ENCODE measurements at regions not wholly inside any gene's neighbourhood (a gene's known extent, or its start where the extent isn't known, plus 50 kb on each side); places are given as distances from the start of the nearest gene placed in this dataset.

- no peak for TF ChIP-seq CTCF (IDR thresholded peaks at IDR 0.05)
- H2AFZ ChIP-seq: no peak overlapping the region
Measured at GRCh38 chr5:40240671-40241070, 439.0 kb upstream of the PTGER4 start.

GRCh38 chr5:40240111-40240510, 439.6 kb upstream of the PTGER4 start:
- no peak overlapping the region for H2AFZ ChIP-seq
- no peaks in the 10 kb centered on the region for H3K4me1 ChIP-seq
- TF ChIP-seq CTCF (IDR thresholded peaks at IDR 0.05): no peak
- no peak overlapping the region for H3K4me2 ChIP-seq (ENCODE audit: low read length)
- H3K9ac ChIP-seq: no peak overlapping the region
- no peaks in the 10 kb centered on the region for H3K9me3 ChIP-seq (ENCODE audit: control insufficient read depth, low read length)
- H3K4me3 ChIP-seq (ENCODE audit: low read depth, low read length): no peak overlapping the region
- no peaks in the 10 kb centered on the region for H3K79me2 ChIP-seq
- H3K27ac ChIP-seq: no peak overlapping the region
- no peaks in the 10 kb centered on the region for H3K36me3 ChIP-seq (ENCODE audit: control insufficient read depth, insufficient read depth, low read length)
- no peaks in the 10 kb centered on the region for H3K27me3 ChIP-seq (ENCODE audit: control insufficient read depth, insufficient read depth, low read length)

More at GRCh38 chr5:40240671-40241070, 439.0 kb upstream of the PTGER4 start:
- H3K27ac ChIP-seq: no peak overlapping the region
- no peaks in the 10 kb centered on the region for H3K27me3 ChIP-seq (ENCODE audit: control insufficient read depth, insufficient read depth, low read length)
- H3K9ac ChIP-seq: no peak overlapping the region
- H3K4me2 ChIP-seq (ENCODE audit: low read length): no peak overlapping the region
- no peaks in the 10 kb centered on the region for H3K9me3 ChIP-seq (ENCODE audit: control insufficient read depth, low read length)
- no peaks in the 10 kb centered on the region for H3K79me2 ChIP-seq
- H3K4me3 ChIP-seq (ENCODE audit: low read depth, low read length): no peak overlapping the region
- H3K36me3 ChIP-seq (ENCODE audit: control insufficient read depth, insufficient read depth, low read length): no peaks in the 10 kb centered on the region
- no peaks in the 10 kb centered on the region for H3K4me1 ChIP-seq

- Histone ChIP-seq H3K79me2 (no peaks in the 10 kb centered on the region), H2AFZ (no peak overlapping the region), H3K9me3 (ENCODE audit: control insufficient read depth, low read length) (no peaks in the 10 kb centered on the region), H3K4me3 (ENCODE audit: low read depth, low read length) (no peak overlapping the region), H3K4me2 (ENCODE audit: low read length) (no peak overlapping the region), H3K4me1 (no peaks in the 10 kb centered on the region), H3K27me3 (ENCODE audit: control insufficient read depth, insufficient read depth, low read length) (no peaks in the 10 kb centered on the region), H3K27ac (no peak overlapping the region), H3K36me3 (ENCODE audit: control insufficient read depth, insufficient read depth, low read length) (no peaks in the 10 kb centered on the region), H3K9ac (no peak overlapping the region)
- TF ChIP-seq CTCF (IDR thresholded peaks at IDR 0.05): no peak
Measured at GRCh38 chr5:40238066-40238745, 441.5 kb upstream of the PTGER4 start.

GRCh38 chr5:40235471-40236400, 444.0 kb upstream of the PTGER4 start:
- no peak overlapping the region for H2AFZ ChIP-seq
- no peaks in the 10 kb centered on the region for H3K4me1 ChIP-seq
- H3K4me2 ChIP-seq (ENCODE audit: low read length): no peak overlapping the region
- H3K9me3 ChIP-seq (ENCODE audit: control insufficient read depth, low read length): no peaks in the 10 kb centered on the region
- H3K4me3 ChIP-seq (ENCODE audit: low read depth, low read length): no peak overlapping the region
- TF ChIP-seq CTCF (IDR thresholded peaks at IDR 0.05): no peak
- H3K36me3 ChIP-seq (ENCODE audit: control insufficient read depth, insufficient read depth, low read length): no peaks in the 10 kb centered on the region
- no peak overlapping the region for H3K27ac ChIP-seq
- no peak overlapping the region for H3K9ac ChIP-seq
- no peaks in the 10 kb centered on the region for H3K79me2 ChIP-seq
- H3K27me3 ChIP-seq (ENCODE audit: control insufficient read depth, insufficient read depth, low read length): no peaks in the 10 kb centered on the region
